GM12891 (cell line): ENCODE measurements at regions not wholly inside any gene's neighbourhood (a gene's known extent, or its start where the extent isn't known, plus 50 kb on each side); places are given as distances from the start of the nearest gene placed in this dataset.

ENCODE experiments used
- POLR2A ChIP-seq: IDR thresholded peaks from 2 replicates; pipeline ENCODE4 v1.6.1; 2011; ENCODE audit warnings: low read depth, low read length, control low read depth
- POLR2AphosphoS5 ChIP-seq: IDR thresholded peaks from 2 replicates; pipeline ENCODE4 v1.6.1; 2011; ENCODE audit warnings: low read depth, low read length, control low read depth

DNA sequence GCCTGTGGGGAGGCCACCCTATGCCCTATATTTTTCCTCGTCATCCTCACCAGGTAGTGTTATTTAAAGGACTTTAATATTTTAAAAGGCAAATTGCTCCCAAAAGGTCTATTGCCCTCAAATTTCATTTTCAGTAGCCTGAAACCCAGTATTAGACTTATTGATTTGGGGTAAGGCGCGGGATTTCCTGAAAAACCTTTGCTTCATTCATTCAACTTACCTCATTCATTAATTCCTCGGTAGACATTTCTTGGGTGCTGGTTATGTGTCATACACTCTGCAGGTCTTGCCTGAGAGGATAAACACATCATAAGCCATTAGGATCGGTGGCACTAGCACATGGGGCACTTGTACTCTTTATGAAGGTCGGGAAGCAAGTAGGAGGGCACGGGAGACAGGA lies 99.2 kb downstream of the ARF6 start:
- TF ChIP-seq POLR2AphosphoS5, result no peak
- no peak for TF ChIP-seq POLR2A
